HG03196 (cell line): ENCODE measurements at regions not wholly inside any gene's neighbourhood (a gene's known extent, or its start where the extent isn't known, plus 50 kb on each side); places are given as distances from the start of the nearest gene placed in this dataset.
"Not testable (repeated sequence)": the region's sequence is repeated elsewhere in the genome, so short reads cannot be mapped to it uniquely, and the experiment has no call there.

Source experiments
- ATAC-seq: cut with Tn5 transposase; IDR thresholded peaks from one replicate; pipeline ENCODE4 v1.9.1; 2021; ENCODE audit not compliant: unreplicated experiment

- ATAC-seq, result no peak
Observed at GRCh38 chr9:80793706-80794105, 895.6 kb downstream of the TLE1 start.

DNA sequence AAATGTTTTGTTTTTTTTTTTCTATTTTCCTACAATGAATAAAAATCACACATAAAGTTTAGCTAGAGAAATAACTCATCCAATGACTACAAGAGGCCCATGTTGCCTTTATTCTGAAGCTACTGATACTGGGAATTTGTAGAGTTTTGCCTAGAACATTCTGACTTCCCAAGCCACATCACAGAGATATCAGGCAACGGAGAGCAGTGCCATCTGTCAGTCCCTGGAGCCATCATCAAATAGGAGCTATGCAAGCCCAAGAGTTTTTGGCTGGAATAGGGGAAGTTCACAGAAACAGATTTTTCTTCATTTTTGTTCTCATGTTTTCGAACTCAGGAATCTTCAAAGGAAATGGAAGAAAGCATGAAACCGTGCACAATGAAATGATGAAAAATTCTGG is 896.6 kb downstream of the TLE1 start:
- no peak for ATAC-seq

- ATAC-seq, result no peak
Observed at GRCh38 chr9:80791836-80792235, 897.5 kb downstream of the TLE1 start.

- ATAC-seq, result no peak
Observed at GRCh38 chr9:80790764-80791163, 898.6 kb downstream of the TLE1 start.

- ATAC-seq, result no peak
Observed at GRCh38 chr9:80789831-80790230, 899.5 kb downstream of the TLE1 start.

- no peak for ATAC-seq
Observed at GRCh38 chr9:80787636-80788035, 901.7 kb downstream of the TLE1 start.

GRCh38 chr9:80784647-80785046 is 904.7 kb downstream of the TLE1 start:
- ATAC-seq, result no peak

- ATAC-seq, result no peak
Observed at GRCh38 chr9:80775971-80776370, 913.4 kb downstream of the TLE1 start.

DNA sequence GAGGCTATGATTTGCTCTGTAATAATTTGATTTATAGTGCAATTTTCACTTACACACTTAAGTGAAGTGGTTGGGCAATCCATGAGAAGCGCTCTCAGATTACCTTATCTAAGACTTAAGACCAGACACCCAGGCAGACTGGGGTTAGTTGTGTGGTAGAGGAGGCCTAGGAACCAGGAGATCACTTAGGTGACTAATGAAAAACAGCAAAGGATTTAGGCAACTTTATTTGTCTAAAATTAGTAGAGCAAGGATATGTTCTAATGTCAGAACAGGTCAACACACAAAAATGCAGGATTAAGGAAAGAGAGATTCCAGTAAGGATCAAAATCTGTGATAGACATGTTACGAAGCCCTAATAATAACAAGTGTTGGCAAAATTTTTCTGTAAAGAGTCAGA is 913.8 kb downstream of the TLE1 start:
- no peak for ATAC-seq

DNA sequence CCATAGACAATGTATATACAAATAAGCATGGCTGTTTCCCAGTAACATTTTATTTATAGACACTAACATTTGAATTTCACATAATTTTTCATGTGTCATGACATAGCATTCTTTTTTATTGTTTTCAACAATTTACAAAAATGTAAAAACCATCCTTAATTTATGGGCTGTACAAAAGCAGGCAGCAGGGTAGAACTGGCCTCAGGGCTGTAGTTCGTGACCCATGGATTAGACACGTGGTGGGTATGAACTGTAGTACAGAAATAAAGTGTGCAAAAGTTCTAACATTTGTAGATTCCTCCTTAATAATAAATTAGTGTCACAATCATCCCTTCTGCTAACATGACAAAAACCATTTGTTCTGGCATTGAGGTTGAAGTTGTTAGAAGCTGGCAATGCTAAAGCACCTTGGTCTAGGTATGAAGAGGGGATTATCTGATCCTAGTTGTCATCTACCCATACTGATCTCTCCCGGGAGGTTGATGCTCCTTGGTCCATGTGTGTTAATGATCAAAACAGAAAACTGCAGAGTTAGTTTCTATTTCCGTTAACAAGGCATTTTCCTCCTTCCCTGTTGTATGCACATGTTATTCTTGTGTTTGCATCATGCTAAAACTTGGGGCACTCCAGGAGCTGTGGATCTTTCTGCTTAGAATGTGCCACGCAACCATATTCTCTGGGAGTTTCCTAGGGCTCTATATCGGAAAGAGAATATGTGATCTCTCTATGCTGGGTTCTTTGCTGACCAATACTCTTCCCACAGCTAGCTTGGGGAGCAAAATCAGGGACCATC is 917.6 kb downstream of the TLE1 start:
- no peak for ATAC-seq

- ATAC-seq, result no peak
Observed at GRCh38 chr9:80763536-80763935, 925.8 kb downstream of the TLE1 start.

- no peak for ATAC-seq
Observed at GRCh38 chr9:80755586-80755985, 933.8 kb downstream of the TLE1 start.

DNA sequence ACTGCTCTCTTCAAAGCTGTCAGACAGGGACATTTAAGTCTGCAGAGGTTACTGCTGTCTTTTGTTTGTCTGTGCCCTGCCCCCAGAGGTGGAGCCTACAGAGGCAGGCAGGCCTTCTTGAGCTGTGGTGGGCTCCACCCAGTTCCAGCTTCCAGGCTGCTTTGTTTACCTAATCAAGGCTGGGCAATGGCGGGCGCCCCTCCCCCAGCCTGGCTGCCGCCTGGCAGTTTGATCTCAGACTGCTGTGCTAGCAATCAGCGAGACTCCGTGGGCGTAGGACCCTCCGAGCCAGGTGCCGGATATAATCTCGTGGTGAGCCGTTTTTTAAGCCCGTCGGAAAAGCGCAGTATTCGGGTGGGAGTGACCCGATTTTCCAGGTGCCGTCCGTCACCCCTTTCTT is 942.3 kb downstream of the TLE1 start:
- ATAC-seq, result not testable (repeated sequence)

DNA sequence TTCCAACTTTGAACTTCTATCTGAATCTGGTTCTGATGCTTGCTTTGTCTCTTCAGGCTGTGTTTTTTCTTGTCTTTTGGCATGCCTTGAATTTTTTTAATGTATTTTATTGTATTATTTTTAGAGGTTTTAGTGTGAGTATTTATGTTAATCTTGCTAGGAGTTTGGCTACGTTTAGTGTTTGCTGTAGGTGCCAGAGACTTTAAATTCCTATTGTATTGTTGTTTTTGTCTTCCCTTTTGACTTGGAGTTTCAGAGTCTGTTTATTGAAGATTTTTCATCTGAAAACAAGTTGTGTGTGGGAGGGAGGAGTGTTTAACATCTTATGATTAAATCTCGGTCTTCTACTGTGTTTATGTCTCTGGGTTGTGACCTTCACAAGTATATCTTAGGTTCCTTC is 956.8 kb downstream of the TLE1 start:
- ATAC-seq, result no peak

- no peak for ATAC-seq
Observed at GRCh38 chr9:80720579-80720978, 968.8 kb downstream of the TLE1 start.

- no peak for ATAC-seq
Observed at GRCh38 chr9:80707120-80707519, 982.2 kb downstream of the TLE1 start.

DNA sequence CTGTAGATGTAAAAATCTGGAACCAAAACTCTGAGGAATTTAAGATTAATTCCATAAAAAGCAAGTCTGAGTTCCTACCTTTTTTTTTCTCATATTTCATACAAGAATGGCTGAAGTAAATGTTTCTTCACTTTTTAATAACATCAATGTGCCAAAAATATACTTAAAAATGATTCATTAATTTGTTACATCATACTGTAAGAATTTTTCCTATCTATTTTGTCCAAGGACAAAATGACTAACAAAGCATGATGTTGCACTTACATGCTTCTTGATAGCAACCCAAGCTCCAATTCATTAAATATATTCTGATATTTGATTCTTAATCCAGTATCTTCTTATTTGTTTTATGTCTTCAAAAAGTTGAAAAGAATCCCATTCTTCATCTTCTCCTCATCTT is 988.3 kb downstream of the TLE1 start:
- ATAC-seq, result no peak

- no peak for ATAC-seq
Observed at GRCh38 chr9:80699511-80699998, 989.8 kb downstream of the TLE1 start.

DNA sequence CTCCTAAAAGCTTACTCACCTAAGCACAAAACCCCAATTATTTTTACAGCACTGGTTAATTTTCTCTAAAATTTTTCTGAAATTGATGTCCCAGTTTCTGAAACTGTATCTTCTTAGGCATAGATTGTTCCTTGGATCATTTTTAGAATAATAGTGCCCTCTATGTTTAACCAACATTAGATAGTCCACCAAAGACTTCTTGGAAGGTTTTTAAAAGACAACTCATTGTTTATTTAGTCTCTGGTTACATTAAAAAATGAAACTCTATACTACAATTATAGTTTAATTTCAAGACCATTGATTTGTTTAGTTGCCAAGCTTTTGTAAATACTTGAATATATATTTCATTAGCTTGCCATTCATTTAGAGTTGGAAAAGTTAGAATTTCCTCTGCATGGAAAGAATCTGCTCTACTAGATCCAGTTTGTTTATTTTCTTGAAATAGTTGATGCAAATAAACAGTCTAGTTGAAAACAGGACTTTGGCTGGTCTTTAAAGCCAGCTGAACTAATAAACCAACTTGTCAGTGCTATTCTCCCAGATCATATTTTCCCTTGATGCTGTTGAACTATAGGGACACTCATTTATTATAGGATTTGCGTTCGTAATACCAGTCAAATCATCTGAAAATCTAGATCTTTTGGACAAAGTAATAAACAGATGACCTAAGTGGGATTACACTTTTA is 990.5 kb downstream of the TLE1 start:
- no peak for ATAC-seq

DNA sequence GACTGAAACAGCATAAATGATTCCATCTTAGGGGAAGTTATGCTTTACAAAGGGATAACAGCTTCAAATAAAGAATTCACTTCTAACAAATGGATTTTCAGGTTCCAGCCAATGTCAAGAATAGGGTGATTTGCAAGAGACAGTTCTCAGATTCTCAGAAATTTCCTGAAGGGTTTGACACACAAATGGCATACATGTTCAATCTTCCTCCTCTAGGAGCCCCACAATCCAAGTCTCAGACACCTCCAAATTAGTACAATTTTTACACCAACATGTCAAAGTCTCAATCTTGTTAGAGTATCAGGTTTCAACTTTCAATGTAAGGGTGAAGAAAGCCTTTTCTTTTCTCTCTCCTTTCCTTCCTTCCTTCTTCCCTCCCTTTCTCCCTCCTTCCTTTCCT is 996.6 kb downstream of the TLE1 start:
- ATAC-seq, result no peak

DNA sequence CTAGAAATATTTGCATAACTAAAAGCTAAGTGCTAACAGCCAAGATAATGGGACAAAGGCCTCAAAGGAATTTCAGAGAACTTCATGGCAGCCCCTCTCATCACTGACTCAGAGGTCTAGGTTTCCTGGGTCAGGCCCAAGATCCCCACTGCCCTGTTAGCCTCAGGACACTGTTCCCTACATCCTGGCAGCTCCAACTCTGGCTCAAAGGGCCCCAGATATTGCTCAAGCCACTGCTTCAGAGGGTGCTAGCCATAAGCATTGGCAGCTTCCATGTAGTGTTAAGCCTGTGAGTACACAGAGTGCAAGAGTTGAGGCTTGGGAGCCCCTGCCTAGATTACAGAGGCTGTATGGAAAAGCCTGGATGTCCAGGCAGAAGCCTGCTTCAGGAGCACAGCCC is 998.1 kb downstream of the TLE1 start:
- no peak for ATAC-seq

DNA sequence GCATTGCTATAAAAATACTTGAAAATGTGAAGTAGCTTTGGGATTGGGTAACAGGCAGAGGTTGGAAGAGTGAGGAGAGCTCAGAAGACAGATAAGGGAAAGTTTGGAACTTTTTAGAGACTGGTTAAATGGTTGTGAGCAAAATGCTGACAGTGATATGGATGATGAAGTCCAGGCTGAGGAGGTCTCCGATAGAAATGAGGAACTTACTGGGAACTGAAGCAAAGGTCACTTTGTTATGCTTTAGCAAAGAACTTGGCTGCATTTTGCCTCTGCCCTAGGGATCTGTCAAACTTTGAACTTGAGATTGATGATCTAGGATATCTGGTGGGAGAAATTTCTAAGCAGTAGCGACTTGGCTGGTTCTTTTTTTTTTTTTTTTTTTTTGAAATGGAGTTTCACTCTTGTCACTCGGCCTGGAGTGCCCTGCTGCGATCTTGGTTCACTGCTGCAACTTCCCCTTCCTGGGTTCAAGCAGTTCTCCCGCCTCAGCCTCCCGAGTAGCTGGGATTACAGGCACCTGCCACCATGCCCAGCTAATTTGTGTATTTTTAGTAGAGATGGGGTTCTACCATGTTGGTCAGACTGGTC is 998.9 kb downstream of the TLE1 start:
- ATAC-seq, result no peak
